ENCODE measurements at regions not wholly inside any gene's neighbourhood (a gene's known extent, or its start where the extent isn't known, plus 50 kb on each side); places are given as distances from the start of the nearest gene placed in this dataset.

- TF ChIP-seq, protein P1, sequence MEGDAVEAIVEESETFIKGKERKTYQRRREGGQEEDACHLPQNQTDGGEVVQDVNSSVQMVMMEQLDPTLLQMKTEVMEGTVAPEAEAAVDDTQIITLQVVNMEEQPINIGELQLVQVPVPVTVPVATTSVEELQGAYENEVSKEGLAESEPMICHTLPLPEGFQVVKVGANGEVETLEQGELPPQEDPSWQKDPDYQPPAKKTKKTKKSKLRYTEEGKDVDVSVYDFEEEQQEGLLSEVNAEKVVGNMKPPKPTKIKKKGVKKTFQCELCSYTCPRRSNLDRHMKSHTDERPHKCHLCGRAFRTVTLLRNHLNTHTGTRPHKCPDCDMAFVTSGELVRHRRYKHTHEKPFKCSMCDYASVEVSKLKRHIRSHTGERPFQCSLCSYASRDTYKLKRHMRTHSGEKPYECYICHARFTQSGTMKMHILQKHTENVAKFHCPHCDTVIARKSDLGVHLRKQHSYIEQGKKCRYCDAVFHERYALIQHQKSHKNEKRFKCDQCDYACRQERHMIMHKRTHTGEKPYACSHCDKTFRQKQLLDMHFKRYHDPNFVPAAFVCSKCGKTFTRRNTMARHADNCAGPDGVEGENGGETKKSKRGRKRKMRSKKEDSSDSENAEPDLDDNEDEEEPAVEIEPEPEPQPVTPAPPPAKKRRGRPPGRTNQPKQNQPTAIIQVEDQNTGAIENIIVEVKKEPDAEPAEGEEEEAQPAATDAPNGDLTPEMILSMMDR (IDR thresholded peaks at IDR 0.05): no peak
- no peak for TF ChIP-seq ZFX (IDR thresholded peaks at IDR 0.05; ENCODE audit: borderline replicate concordance)
Measured at GRCh38 chr4:175330236-175330635, 412.1 kb downstream of the ADAM29 start.

Data from 22Rv1 (cell line).